ENCODE measurements at regions not wholly inside any gene's neighbourhood (a gene's known extent, or its start where the extent isn't known, plus 50 kb on each side); places are given as distances from the start of the nearest gene placed in this dataset.
"Not testable (repeated sequence)": the region's sequence is repeated elsewhere in the genome, so short reads cannot be mapped to it uniquely, and the experiment has no call there.

- Histone ChIP-seq H3K79me2 (ENCODE audit: control insufficient read depth, insufficient read depth, low read length) (no peaks in the 10 kb centered on the region), H3K36me3 (ENCODE audit: control insufficient read depth, insufficient read depth, low read length) (no peaks in the 10 kb centered on the region), H2AFZ (ENCODE audit: low read length) (no peak overlapping the region), H3K4me1 (ENCODE audit: control insufficient read depth, extremely low read depth, insufficient read depth, low read length) (no peaks in the 10 kb centered on the region), H3K27me3 (ENCODE audit: control insufficient read depth, insufficient read depth, low read length) (no peaks in the 10 kb centered on the region), H3K4me2 (ENCODE audit: extremely low read depth, insufficient read depth, low read length) (no peak overlapping the region), H3K9ac (ENCODE audit: insufficient read depth, low read length) (no peak overlapping the region), H4K20me1 (ENCODE audit: control insufficient read depth, extremely low read depth, insufficient read depth, low read length) (no peaks in the 10 kb centered on the region), H3K9me3 (ENCODE audit: control insufficient read depth, insufficient read depth, low read depth, low read length) (no peaks in the 10 kb centered on the region), H3K27ac (ENCODE audit: insufficient read depth, low read length) (no peak overlapping the region), H3K4me3 (replicated peaks in 1 of 4; ENCODE audit: control extremely low read depth in 1 of 4, insufficient read depth in 1 of 4, low read depth in 3 of 4, low read length in 4 of 4) (no peak overlapping the region)
- TF ChIP-seq CTCF (conservative IDR thresholded peaks at IDR 0.05 in 1 of 2, IDR thresholded peaks at IDR 0.05 in 1 of 2; ENCODE audit: low read depth in 1 of 2, low read length in 2 of 2) (no peak), EZH2 (IDR thresholded peaks at IDR 0.05; ENCODE audit: low read length, missing control alignments) (no peak)
- no peak for DNase-seq (ENCODE audit: low read depth in 2 of 2)
These were observed 241.9 kb upstream of the THUMPD2 start for GRCh38 chr2:40020997-40021396.

GRCh38 chr2:40016151-40016885 lies 237.3 kb upstream of the THUMPD2 start:
- Histone ChIP-seq H3K27ac (ENCODE audit: insufficient read depth, low read length) (no peak overlapping the region), H3K36me3 (ENCODE audit: control insufficient read depth, insufficient read depth, low read length) (no peaks in the 10 kb centered on the region), H3K4me1 (ENCODE audit: control insufficient read depth, extremely low read depth, insufficient read depth, low read length) (no peaks in the 10 kb centered on the region), H4K20me1 (ENCODE audit: control insufficient read depth, extremely low read depth, insufficient read depth, low read length) (no peaks in the 10 kb centered on the region), H3K9ac (ENCODE audit: insufficient read depth, low read length) (no peak overlapping the region), H3K4me2 (ENCODE audit: extremely low read depth, insufficient read depth, low read length) (no peak overlapping the region), H3K9me3 (ENCODE audit: control insufficient read depth, insufficient read depth, low read depth, low read length) (no peaks in the 10 kb centered on the region), H2AFZ (ENCODE audit: low read length) (no peak overlapping the region), H3K4me3 (replicated peaks in 1 of 4; ENCODE audit: control extremely low read depth in 1 of 4, insufficient read depth in 1 of 4, low read depth in 3 of 4, low read length in 4 of 4) (no peak overlapping the region), H3K27me3 (ENCODE audit: control insufficient read depth, insufficient read depth, low read length) (no peaks in the 10 kb centered on the region), H3K79me2 (ENCODE audit: control insufficient read depth, insufficient read depth, low read length) (no peaks in the 10 kb centered on the region)
- no peak for TF ChIP-seq CTCF (conservative IDR thresholded peaks at IDR 0.05 in 1 of 2, IDR thresholded peaks at IDR 0.05 in 1 of 2; ENCODE audit: low read depth in 1 of 2, low read length in 2 of 2)
- TF ChIP-seq EZH2 (IDR thresholded peaks at IDR 0.05; ENCODE audit: low read length, missing control alignments) = no peak
- no peak for DNase-seq (ENCODE audit: low read depth in 2 of 2)

- not testable (repeated sequence) for H3K9ac ChIP-seq (ENCODE audit: insufficient read depth, low read length); DNase-seq (ENCODE audit: low read depth in 2 of 2); H3K79me2 ChIP-seq (ENCODE audit: control insufficient read depth, insufficient read depth, low read length); H3K36me3 ChIP-seq (ENCODE audit: control insufficient read depth, insufficient read depth, low read length); H4K20me1 ChIP-seq (ENCODE audit: control insufficient read depth, extremely low read depth, insufficient read depth, low read length); H3K4me2 ChIP-seq (ENCODE audit: extremely low read depth, insufficient read depth, low read length); H3K9me3 ChIP-seq (ENCODE audit: control insufficient read depth, insufficient read depth, low read depth, low read length); H3K27me3 ChIP-seq (ENCODE audit: control insufficient read depth, insufficient read depth, low read length); H3K4me3 ChIP-seq (replicated peaks in 1 of 4; ENCODE audit: control extremely low read depth in 1 of 4, insufficient read depth in 1 of 4, low read depth in 3 of 4, low read length in 4 of 4); H3K4me1 ChIP-seq (ENCODE audit: control insufficient read depth, extremely low read depth, insufficient read depth, low read length); H2AFZ ChIP-seq (ENCODE audit: low read length); H3K27ac ChIP-seq (ENCODE audit: insufficient read depth, low read length)
These were observed 234.9 kb upstream of the THUMPD2 start for GRCh38 chr2:40013962-40014361.

Measured in fibroblast of lung (primary cell).